ENCODE measurements at regions not wholly inside any gene's neighbourhood (a gene's known extent, or its start where the extent isn't known, plus 50 kb on each side); places are given as distances from the start of the nearest gene placed in this dataset.

GRCh38 chr5:58191443-58191842, 268.4 kb downstream of the PLK2 start:
- H3K27ac ChIP-seq (ENCODE audit: low read length): no peak overlapping the region

GRCh38 chr5:58188262-58188651, 271.6 kb downstream of the PLK2 start:
- H2AFZ ChIP-seq (ENCODE audit: low read length): no peak overlapping the region
- no peak for DNase-seq
- no peak for TF ChIP-seq CTCF (IDR thresholded peaks at IDR 0.05; ENCODE audit: low read length)
- TF ChIP-seq EZH2 (optimal IDR thresholded peaks at IDR 0.05; ENCODE audit: low read depth, low read length): no peak
- no peak for TF ChIP-seq EZH2phosphoT487 (IDR thresholded peaks at IDR 0.05; ENCODE audit: low read length)
- H3K4me3 ChIP-seq (ENCODE audit: low read length): no peak overlapping the region
- no peaks in the 10 kb centered on the region for H3K4me1 ChIP-seq (ENCODE audit: low read length)
- H3F3A ChIP-seq (ENCODE audit: insufficient read depth, low read length): no peaks in the 10 kb centered on the region
- no peaks in the 10 kb centered on the region for H3K36me3 ChIP-seq (replicated peaks; ENCODE audit: insufficient read depth, low read length)
- H3K9ac ChIP-seq (ENCODE audit: low read length): no peak overlapping the region
- H3K9me2 ChIP-seq (replicated peaks; ENCODE audit: insufficient read depth, low read length): no peaks in the 10 kb centered on the region
- H3K27me3 ChIP-seq (replicated peaks; ENCODE audit: insufficient read depth, low read length): no peaks in the 10 kb centered on the region
- no peaks in the 10 kb centered on the region for H3K79me2 ChIP-seq (ENCODE audit: low read length)
- H3K9me3 ChIP-seq (replicated peaks; ENCODE audit: insufficient read depth, low read length): no peaks in the 10 kb centered on the region
- H3K27ac ChIP-seq (ENCODE audit: low read length): no peak overlapping the region
- H4K20me1 ChIP-seq (ENCODE audit: insufficient read depth, low read length): no peaks in the 10 kb centered on the region
- H3K4me2 ChIP-seq (ENCODE audit: low read depth, low read length): no peak overlapping the region

More at GRCh38 chr5:58191443-58191842, 268.4 kb downstream of the PLK2 start:
- H3K4me2 ChIP-seq (ENCODE audit: low read depth, low read length): no peak overlapping the region
- no peaks in the 10 kb centered on the region for H3K9me3 ChIP-seq (replicated peaks; ENCODE audit: insufficient read depth, low read length)
- H3F3A ChIP-seq (ENCODE audit: insufficient read depth, low read length): no peaks in the 10 kb centered on the region
- H3K4me1 ChIP-seq (ENCODE audit: low read length): no peaks in the 10 kb centered on the region
- H3K36me3 ChIP-seq (replicated peaks; ENCODE audit: insufficient read depth, low read length): no peaks in the 10 kb centered on the region
- TF ChIP-seq CTCF (IDR thresholded peaks at IDR 0.05; ENCODE audit: low read length): no peak
- no peak for TF ChIP-seq EZH2phosphoT487 (IDR thresholded peaks at IDR 0.05; ENCODE audit: low read length)
- no peak for TF ChIP-seq EZH2 (optimal IDR thresholded peaks at IDR 0.05; ENCODE audit: low read depth, low read length)
- H3K9me2 ChIP-seq (replicated peaks; ENCODE audit: insufficient read depth, low read length): no peaks in the 10 kb centered on the region
- H4K20me1 ChIP-seq (ENCODE audit: insufficient read depth, low read length): no peaks in the 10 kb centered on the region
- H3K4me3 ChIP-seq (ENCODE audit: low read length): no peak overlapping the region
- no peak for DNase-seq
- H3K9ac ChIP-seq (ENCODE audit: low read length): no peak overlapping the region
- H3K27me3 ChIP-seq (replicated peaks; ENCODE audit: insufficient read depth, low read length): no peaks in the 10 kb centered on the region
- no peak overlapping the region for H2AFZ ChIP-seq (ENCODE audit: low read length)
- H3K79me2 ChIP-seq (ENCODE audit: low read length): no peaks in the 10 kb centered on the region

GRCh38 chr5:58187432-58188261, 272.2 kb downstream of the PLK2 start:
- H2AFZ ChIP-seq (ENCODE audit: low read length): no peak overlapping the region
- H3K9me2 ChIP-seq (replicated peaks; ENCODE audit: insufficient read depth, low read length): no peaks in the 10 kb centered on the region
- H4K20me1 ChIP-seq (ENCODE audit: insufficient read depth, low read length): no peaks in the 10 kb centered on the region
- TF ChIP-seq EZH2phosphoT487 (IDR thresholded peaks at IDR 0.05; ENCODE audit: low read length): no peak
- no peak for TF ChIP-seq EZH2 (optimal IDR thresholded peaks at IDR 0.05; ENCODE audit: low read depth, low read length)
- TF ChIP-seq CTCF (IDR thresholded peaks at IDR 0.05; ENCODE audit: low read length): no peak
- no peaks in the 10 kb centered on the region for H3K9me3 ChIP-seq (replicated peaks; ENCODE audit: insufficient read depth, low read length)
- no peak overlapping the region for H3K9ac ChIP-seq (ENCODE audit: low read length)
- no peak overlapping the region for H3K4me2 ChIP-seq (ENCODE audit: low read depth, low read length)
- H3F3A ChIP-seq (ENCODE audit: insufficient read depth, low read length): no peaks in the 10 kb centered on the region
- H3K4me1 ChIP-seq (ENCODE audit: low read length): no peaks in the 10 kb centered on the region
- no peaks in the 10 kb centered on the region for H3K79me2 ChIP-seq (ENCODE audit: low read length)
- no peak for DNase-seq
- no peaks in the 10 kb centered on the region for H3K27me3 ChIP-seq (replicated peaks; ENCODE audit: insufficient read depth, low read length)
- no peaks in the 10 kb centered on the region for H3K36me3 ChIP-seq (replicated peaks; ENCODE audit: insufficient read depth, low read length)
- no peak overlapping the region for H3K4me3 ChIP-seq (ENCODE audit: low read length)
- H3K27ac ChIP-seq (ENCODE audit: low read length): no peak overlapping the region

Measured in MM.1S (cell line).